GM18505 (cell line): ENCODE measurements at regions not wholly inside any gene's neighbourhood (a gene's known extent, or its start where the extent isn't known, plus 50 kb on each side); places are given as distances from the start of the nearest gene placed in this dataset.

Experiments
- ATAC-seq: cut with Tn5 transposase; IDR thresholded peaks from one replicate; pipeline ENCODE4 v1.9.1; 2021; ENCODE audit not compliant: unreplicated experiment
- POLR2A ChIP-seq: IDR thresholded peaks from 4 replicates; pipeline ENCODE4 v1.6.1; 2011; ENCODE audit warnings: borderline replicate concordance; ENCODE audit not compliant: insufficient read depth, insufficient read length; ENCODE audit errors: extremely low read depth

- TF ChIP-seq POLR2A = no peak
- no peak for ATAC-seq
Observed at GRCh38 chr6:164826831-164827468, 482.5 kb downstream of the C6orf118 start.

- no peak for TF ChIP-seq POLR2A
- ATAC-seq = no peak
Observed at GRCh38 chr6:164825386-164825785, 484.0 kb downstream of the C6orf118 start.

GRCh38 chr6:164817662-164818061 lies 491.7 kb downstream of the C6orf118 start:
- no peak for TF ChIP-seq POLR2A
- ATAC-seq = no peak

- no peak for ATAC-seq
- TF ChIP-seq POLR2A = no peak
Observed at GRCh38 chr6:164812706-164813105, 496.7 kb downstream of the C6orf118 start.

- ATAC-seq = no peak
- no peak for TF ChIP-seq POLR2A
Observed at GRCh38 chr6:164807125-164807524, 502.3 kb downstream of the C6orf118 start.

GRCh38 chr6:164795056-164795815 lies 514.2 kb downstream of the C6orf118 start:
- no peak for TF ChIP-seq POLR2A
- no peak for ATAC-seq

- TF ChIP-seq POLR2A = no peak
- no peak for ATAC-seq
Observed at GRCh38 chr6:164792666-164793065, 516.7 kb downstream of the C6orf118 start.

GRCh38 chr6:164791498-164791897 lies 517.9 kb downstream of the C6orf118 start:
- no peak for TF ChIP-seq POLR2A
- no peak for ATAC-seq

GRCh38 chr6:164763788-164764187 lies 545.6 kb downstream of the C6orf118 start:
- no peak for ATAC-seq
- TF ChIP-seq POLR2A = no peak

GRCh38 chr6:164757451-164757850 lies 552.0 kb downstream of the C6orf118 start:
- ATAC-seq = no peak

GRCh38 chr6:164756723-164757122 lies 552.7 kb downstream of the C6orf118 start:
- ATAC-seq = no peak
- TF ChIP-seq POLR2A = no peak

More at GRCh38 chr6:164757451-164757850, 552.0 kb downstream of the C6orf118 start:
- no peak for TF ChIP-seq POLR2A

- no peak for ATAC-seq
- no peak for TF ChIP-seq POLR2A
Observed at GRCh38 chr6:164756142-164756541, 553.3 kb downstream of the C6orf118 start.

GRCh38 chr6:164753517-164753916 lies 555.9 kb downstream of the C6orf118 start:
- TF ChIP-seq POLR2A = no peak
- no peak for ATAC-seq

GRCh38 chr6:164751395-164751794 lies 558.0 kb downstream of the C6orf118 start:
- TF ChIP-seq POLR2A = no peak
- ATAC-seq = no peak
